ENCODE measurements at regions not wholly inside any gene's neighbourhood (a gene's known extent, or its start where the extent isn't known, plus 50 kb on each side); places are given as distances from the start of the nearest gene placed in this dataset.

DNA sequence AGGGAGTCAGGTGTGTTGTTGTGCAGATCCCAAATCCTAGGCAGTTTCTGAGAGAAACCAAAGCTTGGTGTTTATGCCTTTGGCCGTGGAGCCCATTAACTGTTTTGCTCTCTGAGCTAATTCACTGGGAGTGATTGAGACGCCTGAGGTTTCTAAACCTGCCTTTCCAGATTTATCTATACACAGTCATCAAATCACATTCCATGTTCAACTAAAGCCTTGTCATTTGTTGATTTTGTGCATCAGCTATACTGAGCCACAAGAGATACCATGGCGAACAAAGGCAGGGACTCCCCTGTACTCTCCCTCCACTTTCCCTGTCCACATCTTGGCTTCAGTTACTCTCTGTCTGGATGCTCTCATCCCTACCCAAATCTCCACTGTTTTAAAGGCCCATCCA, 229.7 kb upstream of the PMEPA1 start:
- Histone ChIP-seq H3K4me3 (ENCODE audit: low read length in 3 of 3) (no peak overlapping the region), H3K36me3 (ENCODE audit: control insufficient read depth in 2 of 3, insufficient read depth in 3 of 3, low read length in 3 of 3) (no peaks in the 10 kb centered on the region), H3K27me3 (ENCODE audit: control insufficient read depth, insufficient read depth, low read length) (no peaks in the 10 kb centered on the region), H3K9ac (ENCODE audit: low read length in 3 of 3) (no peak overlapping the region), H3K27ac (ENCODE audit: low read depth in 2 of 2, low read length in 2 of 2) (no peak overlapping the region), H3K9me3 (ENCODE audit: control insufficient read depth in 2 of 3, insufficient read depth in 1 of 3, low read length in 3 of 3) (no peaks in the 10 kb centered on the region), H3K4me1 (ENCODE audit: control insufficient read depth in 2 of 3, insufficient read depth in 2 of 3, low read depth in 1 of 3, low read length in 3 of 3) (no peaks in the 10 kb centered on the region)
- intact Hi-C loops (cut with DNase I): no loop called here
- no peak for FAIRE-seq
- TF ChIP-seq, protein P1, sequence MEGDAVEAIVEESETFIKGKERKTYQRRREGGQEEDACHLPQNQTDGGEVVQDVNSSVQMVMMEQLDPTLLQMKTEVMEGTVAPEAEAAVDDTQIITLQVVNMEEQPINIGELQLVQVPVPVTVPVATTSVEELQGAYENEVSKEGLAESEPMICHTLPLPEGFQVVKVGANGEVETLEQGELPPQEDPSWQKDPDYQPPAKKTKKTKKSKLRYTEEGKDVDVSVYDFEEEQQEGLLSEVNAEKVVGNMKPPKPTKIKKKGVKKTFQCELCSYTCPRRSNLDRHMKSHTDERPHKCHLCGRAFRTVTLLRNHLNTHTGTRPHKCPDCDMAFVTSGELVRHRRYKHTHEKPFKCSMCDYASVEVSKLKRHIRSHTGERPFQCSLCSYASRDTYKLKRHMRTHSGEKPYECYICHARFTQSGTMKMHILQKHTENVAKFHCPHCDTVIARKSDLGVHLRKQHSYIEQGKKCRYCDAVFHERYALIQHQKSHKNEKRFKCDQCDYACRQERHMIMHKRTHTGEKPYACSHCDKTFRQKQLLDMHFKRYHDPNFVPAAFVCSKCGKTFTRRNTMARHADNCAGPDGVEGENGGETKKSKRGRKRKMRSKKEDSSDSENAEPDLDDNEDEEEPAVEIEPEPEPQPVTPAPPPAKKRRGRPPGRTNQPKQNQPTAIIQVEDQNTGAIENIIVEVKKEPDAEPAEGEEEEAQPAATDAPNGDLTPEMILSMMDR (IDR thresholded peaks at IDR 0.05; ENCODE audit: borderline replicate concordance, extremely low read depth, insufficient read depth): no peak
- no peak for DNase-seq

DNA sequence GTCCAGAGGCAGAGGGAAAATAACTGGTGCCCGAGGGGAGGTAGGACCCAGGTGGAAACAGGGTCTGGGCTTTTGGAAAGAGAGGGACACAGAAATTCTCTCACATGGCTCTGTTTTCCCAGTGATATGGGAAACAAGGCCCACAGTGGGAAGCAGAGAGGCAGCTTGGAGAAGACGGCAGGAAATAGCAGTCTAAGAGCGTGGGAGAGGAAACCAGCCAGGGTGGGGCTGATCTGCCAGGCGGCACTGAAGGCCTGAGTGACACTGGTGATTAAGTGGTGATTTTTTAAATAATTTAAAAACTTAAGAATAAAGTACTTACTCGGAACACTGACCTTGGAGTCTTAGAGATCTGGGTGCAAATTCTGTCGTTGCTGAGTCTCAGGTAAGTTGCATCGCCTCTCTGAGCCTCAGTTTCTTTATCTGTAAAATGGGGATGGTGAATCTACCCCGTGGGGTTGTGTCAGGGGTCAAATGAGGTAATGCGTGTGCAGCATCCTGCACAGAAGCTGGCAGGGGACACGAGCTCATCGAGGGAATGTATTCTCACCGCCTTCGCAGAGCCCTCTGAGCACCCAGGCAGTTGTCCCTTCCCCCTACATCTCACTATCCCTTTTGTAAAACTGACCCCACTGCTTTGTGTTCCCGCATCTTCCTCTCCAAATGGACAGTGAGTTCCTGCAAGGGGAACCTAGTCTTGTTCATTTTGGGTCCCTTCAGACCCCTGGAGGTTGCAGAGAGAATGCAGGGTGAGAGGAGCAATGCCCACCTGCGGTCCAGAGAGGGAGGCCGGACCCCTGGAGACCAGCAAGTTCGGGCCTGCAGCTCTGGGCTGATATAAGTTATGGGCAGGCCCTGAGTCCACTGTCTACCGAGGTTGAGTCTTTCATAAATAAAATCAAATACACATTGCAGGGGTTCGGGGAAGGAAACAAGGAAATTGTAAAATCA, 228.6 kb upstream of the PMEPA1 start:
- H3K27me3 ChIP-seq (ENCODE audit: control insufficient read depth, insufficient read depth, low read length): no peaks in the 10 kb centered on the region
- no peak overlapping the region for H3K9ac ChIP-seq (ENCODE audit: low read length in 3 of 3)
- FAIRE-seq (no peak), DNase-seq (no peak)
- intact Hi-C loops (cut with DNase I): no loop called here
- no peaks in the 10 kb centered on the region for H3K36me3 ChIP-seq (ENCODE audit: control insufficient read depth in 2 of 3, insufficient read depth in 3 of 3, low read length in 3 of 3)
- TF ChIP-seq, protein P1 (IDR thresholded peaks at IDR 0.05; ENCODE audit: borderline replicate concordance, extremely low read depth, insufficient read depth): no peak
- no peaks in the 10 kb centered on the region for H3K4me1 ChIP-seq (ENCODE audit: control insufficient read depth in 2 of 3, insufficient read depth in 2 of 3, low read depth in 1 of 3, low read length in 3 of 3)
- H3K27ac ChIP-seq (ENCODE audit: low read depth in 2 of 2, low read length in 2 of 2): no peak overlapping the region
- H3K4me3 ChIP-seq (ENCODE audit: low read length in 3 of 3): no peak overlapping the region
- H3K9me3 ChIP-seq (ENCODE audit: control insufficient read depth in 2 of 3, insufficient read depth in 1 of 3, low read length in 3 of 3): no peaks in the 10 kb centered on the region

DNA sequence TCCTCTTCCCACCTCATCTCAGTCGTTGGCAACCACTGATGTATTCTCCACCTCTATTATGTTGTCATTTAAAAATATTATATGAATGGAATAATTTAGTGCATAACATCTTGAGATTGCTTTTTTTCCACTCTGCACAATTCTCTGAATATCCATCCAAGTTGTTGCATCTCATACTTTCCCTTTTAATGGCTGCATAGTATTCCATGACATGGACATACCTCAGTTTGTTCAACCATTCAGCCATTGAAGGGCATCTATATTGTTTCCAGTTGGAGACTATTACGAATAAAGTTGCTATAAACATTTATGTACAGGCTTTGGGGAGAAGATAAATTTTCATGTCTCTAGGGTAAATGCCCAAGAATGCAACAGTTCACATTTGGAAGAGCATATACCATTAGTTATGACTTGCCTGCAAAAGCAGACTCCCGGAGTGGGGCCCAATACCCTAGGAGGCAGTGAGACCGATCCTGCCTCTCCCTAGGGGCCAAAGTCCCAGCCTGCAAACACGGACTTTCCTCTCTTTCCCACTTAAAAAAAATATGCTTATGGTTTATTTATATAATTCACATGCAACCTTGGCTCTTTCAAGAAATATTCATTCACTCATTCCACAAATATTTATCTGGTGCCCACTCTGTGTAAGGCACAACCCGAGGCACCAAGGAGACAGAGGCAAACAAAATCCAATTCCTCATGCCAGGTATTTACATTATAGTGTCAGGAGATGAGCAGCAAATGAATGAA, 227.0 kb upstream of the PMEPA1 start:
- DNase-seq (no peak), FAIRE-seq (no peak)
- no peak overlapping the region for H3K27ac ChIP-seq (ENCODE audit: low read depth in 2 of 2, low read length in 2 of 2)
- H3K36me3 ChIP-seq (ENCODE audit: control insufficient read depth in 2 of 3, insufficient read depth in 3 of 3, low read length in 3 of 3): no peaks in the 10 kb centered on the region
- H3K9ac ChIP-seq (ENCODE audit: low read length in 3 of 3): no peak overlapping the region
- H3K9me3 ChIP-seq (ENCODE audit: control insufficient read depth in 2 of 3, insufficient read depth in 1 of 3, low read length in 3 of 3): no peaks in the 10 kb centered on the region
- no peak overlapping the region for H3K4me3 ChIP-seq (ENCODE audit: low read length in 3 of 3)
- no peaks in the 10 kb centered on the region for H3K4me1 ChIP-seq (ENCODE audit: control insufficient read depth in 2 of 3, insufficient read depth in 2 of 3, low read depth in 1 of 3, low read length in 3 of 3)
- intact Hi-C loops (cut with DNase I): no loop called here
- TF ChIP-seq, protein P1 (IDR thresholded peaks at IDR 0.05; ENCODE audit: borderline replicate concordance, extremely low read depth, insufficient read depth): no peak
- H3K27me3 ChIP-seq (ENCODE audit: control insufficient read depth, insufficient read depth, low read length): no peaks in the 10 kb centered on the region

All from kidney (tissue), 13 donors.